ENCODE measurements at regions not wholly inside any gene's neighbourhood (a gene's known extent, or its start where the extent isn't known, plus 50 kb on each side); places are given as distances from the start of the nearest gene placed in this dataset.

- H3K36me3 Mint-ChIP-seq (ENCODE audit: insufficient read depth): no peaks in the 10 kb centered on the region
- TF ChIP-seq CTCF (IDR thresholded peaks at IDR 0.05; ENCODE audit: unreplicated experiment): no peak
- peaks cover 9% of the 10 kb centered on the region for H3K4me1 Mint-ChIP-seq (ENCODE audit: low read depth)
- H3K27me3 Mint-ChIP-seq: no peaks in the 10 kb centered on the region
- peaks cover 10% of the 10 kb centered on the region for H3K9me3 Mint-ChIP-seq (ENCODE audit: low read depth)
- H3K4me3 Mint-ChIP-seq (ENCODE audit: low read depth): no peak overlapping the region
- no peak for DNase-seq (ENCODE audit: low spot score, unreplicated experiment)
- no peak overlapping the region for H3K27ac Mint-ChIP-seq
These were observed 186.4 kb downstream of the RNF152 start for GRCh38 chr18:61706276-61706915.

- Mint-ChIP-seq H3K27me3 (no peaks in the 10 kb centered on the region), H3K4me3 (ENCODE audit: low read depth) (no peak overlapping the region), H3K9me3 (ENCODE audit: low read depth) (peaks cover 10% of the 10 kb centered on the region), H3K36me3 (ENCODE audit: insufficient read depth) (peaks cover 2% of the 10 kb centered on the region), H3K4me1 (ENCODE audit: low read depth) (peaks cover 6% of the 10 kb centered on the region), H3K27ac (no peak overlapping the region)
- DNase-seq (ENCODE audit: low spot score, unreplicated experiment): no peak
- no peak for TF ChIP-seq CTCF (IDR thresholded peaks at IDR 0.05; ENCODE audit: unreplicated experiment)
These were observed 189.3 kb downstream of the RNF152 start for GRCh38 chr18:61703508-61703907.

- no peak overlapping the region for H3K4me3 Mint-ChIP-seq (ENCODE audit: low read depth)
- no peak for DNase-seq (ENCODE audit: low spot score, unreplicated experiment)
- H3K9me3 Mint-ChIP-seq (ENCODE audit: low read depth): peaks cover 10% of the 10 kb centered on the region
- H3K4me1 Mint-ChIP-seq (ENCODE audit: low read depth): peaks cover 2% of the 10 kb centered on the region
- no peaks in the 10 kb centered on the region for H3K27me3 Mint-ChIP-seq
- TF ChIP-seq CTCF (IDR thresholded peaks at IDR 0.05; ENCODE audit: unreplicated experiment): no peak
- peak overlapping the region; percentile 15 for H3K27ac Mint-ChIP-seq
- peaks cover 2% of the 10 kb centered on the region for H3K36me3 Mint-ChIP-seq (ENCODE audit: insufficient read depth)
These were observed 190.8 kb downstream of the RNF152 start for GRCh38 chr18:61702007-61702406.

GRCh38 chr18:61699397-61700110, 193.3 kb downstream of the RNF152 start:
- peaks cover 4% of the 10 kb centered on the region for H3K36me3 Mint-ChIP-seq (ENCODE audit: insufficient read depth)
- no peak for TF ChIP-seq CTCF (IDR thresholded peaks at IDR 0.05; ENCODE audit: unreplicated experiment)

GRCh38 chr18:61697306-61697909, 195.4 kb downstream of the RNF152 start:
- no peak overlapping the region for H3K27ac Mint-ChIP-seq
- peaks cover 3% of the 10 kb centered on the region for H3K9me3 Mint-ChIP-seq (ENCODE audit: low read depth)
- peaks cover 4% of the 10 kb centered on the region for H3K36me3 Mint-ChIP-seq (ENCODE audit: insufficient read depth)
- DNase-seq (ENCODE audit: low spot score, unreplicated experiment): no peak
- no peak for TF ChIP-seq CTCF (IDR thresholded peaks at IDR 0.05; ENCODE audit: unreplicated experiment)
- peaks cover 13% of the 10 kb centered on the region for H3K4me1 Mint-ChIP-seq (ENCODE audit: low read depth)
- no peak overlapping the region for H3K4me3 Mint-ChIP-seq (ENCODE audit: low read depth)
- H3K27me3 Mint-ChIP-seq: no peaks in the 10 kb centered on the region

More at GRCh38 chr18:61699397-61700110, 193.3 kb downstream of the RNF152 start:
- H3K4me3 Mint-ChIP-seq (ENCODE audit: low read depth): no peak overlapping the region
- no peaks in the 10 kb centered on the region for H3K27me3 Mint-ChIP-seq
- H3K4me1 Mint-ChIP-seq (ENCODE audit: low read depth): peaks cover 5% of the 10 kb centered on the region
- H3K27ac Mint-ChIP-seq: no peak overlapping the region
- peaks cover 13% of the 10 kb centered on the region for H3K9me3 Mint-ChIP-seq (ENCODE audit: low read depth)
- DNase-seq (ENCODE audit: low spot score, unreplicated experiment): no peak

Data from progenitor cell of endocrine pancreas (in vitro differentiated cells).